Fibroblast of lung (primary cell): ENCODE measurements at regions not wholly inside any gene's neighbourhood (a gene's known extent, or its start where the extent isn't known, plus 50 kb on each side); places are given as distances from the start of the nearest gene placed in this dataset.

Source experiments
- EZH2 ChIP-seq: IDR thresholded peaks from 2 replicates; pipeline ENCODE4 v1.5.1; 2012; ENCODE audit warnings: low read length, control low read depth, mild to moderate bottlenecking; ENCODE audit errors: missing control alignments
- TF ChIP-seq, protein P1 (sequence below), 2 donors: IDR thresholded peaks in 1 of 2; conservative IDR thresholded peaks in 1 of 2; 1 replicate in 1 of 2; 2 replicates in 1 of 2; pipeline ENCODE4 v1.5.1; 2011 to 2012; ENCODE audit warnings: low read length in 2 of 2, control low read depth in 1 of 2, inconsistent platforms in 1 of 2, low read depth in 1 of 2, mild to moderate bottlenecking in 1 of 2

DNA sequence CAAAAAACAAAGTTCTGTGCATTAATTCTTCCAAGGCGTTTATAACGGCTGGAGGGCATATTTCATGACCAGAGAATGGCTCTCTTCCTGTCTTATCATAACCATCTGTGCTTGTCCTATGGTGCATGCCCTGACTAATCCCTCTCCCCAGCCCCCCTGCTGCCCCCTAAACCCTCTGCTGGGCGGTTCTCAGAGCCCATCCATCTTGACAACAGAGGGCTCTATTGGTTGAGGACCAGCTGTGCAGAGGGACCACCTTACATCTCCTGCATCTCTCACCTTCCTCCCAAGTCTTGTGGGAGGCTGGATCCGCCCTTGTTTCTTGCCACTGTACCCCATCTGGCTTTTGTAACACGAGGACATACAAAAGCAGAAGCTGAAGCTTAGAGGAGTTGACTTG, 282.1 kb downstream of the MIAT start:
- TF ChIP-seq, protein P1, sequence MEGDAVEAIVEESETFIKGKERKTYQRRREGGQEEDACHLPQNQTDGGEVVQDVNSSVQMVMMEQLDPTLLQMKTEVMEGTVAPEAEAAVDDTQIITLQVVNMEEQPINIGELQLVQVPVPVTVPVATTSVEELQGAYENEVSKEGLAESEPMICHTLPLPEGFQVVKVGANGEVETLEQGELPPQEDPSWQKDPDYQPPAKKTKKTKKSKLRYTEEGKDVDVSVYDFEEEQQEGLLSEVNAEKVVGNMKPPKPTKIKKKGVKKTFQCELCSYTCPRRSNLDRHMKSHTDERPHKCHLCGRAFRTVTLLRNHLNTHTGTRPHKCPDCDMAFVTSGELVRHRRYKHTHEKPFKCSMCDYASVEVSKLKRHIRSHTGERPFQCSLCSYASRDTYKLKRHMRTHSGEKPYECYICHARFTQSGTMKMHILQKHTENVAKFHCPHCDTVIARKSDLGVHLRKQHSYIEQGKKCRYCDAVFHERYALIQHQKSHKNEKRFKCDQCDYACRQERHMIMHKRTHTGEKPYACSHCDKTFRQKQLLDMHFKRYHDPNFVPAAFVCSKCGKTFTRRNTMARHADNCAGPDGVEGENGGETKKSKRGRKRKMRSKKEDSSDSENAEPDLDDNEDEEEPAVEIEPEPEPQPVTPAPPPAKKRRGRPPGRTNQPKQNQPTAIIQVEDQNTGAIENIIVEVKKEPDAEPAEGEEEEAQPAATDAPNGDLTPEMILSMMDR (conservative IDR thresholded peaks at IDR 0.05 in 1 of 2, IDR thresholded peaks at IDR 0.05 in 1 of 2; ENCODE audit: low read depth in 1 of 2, low read length in 2 of 2) = no peak
- no peak for TF ChIP-seq EZH2
